ENCODE measurements at regions not wholly inside any gene's neighbourhood (a gene's known extent, or its start where the extent isn't known, plus 50 kb on each side); places are given as distances from the start of the nearest gene placed in this dataset.

- DNase-seq = no peak
- Histone ChIP-seq H3K9me3 (replicated peaks) (no peaks in the 10 kb centered on the region), H3K36me3 (no peaks in the 10 kb centered on the region), H3K4me1 (no peaks in the 10 kb centered on the region), H3K27me3 (ENCODE audit: low read depth) (no peaks in the 10 kb centered on the region), H3K27ac (replicated peaks) (no peak overlapping the region), H3K4me3 (no peak overlapping the region)
- no peak for TF ChIP-seq CTCF (IDR thresholded peaks at IDR 0.05; ENCODE audit: borderline replicate concordance)
- intact Hi-C loops (cut with micrococcal nuclease) = no loop called here
Measured at GRCh38 chr13:68214691-68215415, 984.7 kb upstream of the PCDH9 start.

GRCh38 chr13:68199271-68199670 is 969.1 kb upstream of the PCDH9 start:
- DNase-seq = no peak
- intact Hi-C loops (cut with micrococcal nuclease) = no loop called here
- no peaks in the 10 kb centered on the region for H3K27me3 ChIP-seq (ENCODE audit: low read depth)
- H3K4me1 ChIP-seq = no peaks in the 10 kb centered on the region
- no peak overlapping the region for H3K27ac ChIP-seq (replicated peaks)
- no peak overlapping the region for H3K4me3 ChIP-seq
- no peaks in the 10 kb centered on the region for H3K36me3 ChIP-seq
- no peak for TF ChIP-seq CTCF (IDR thresholded peaks at IDR 0.05; ENCODE audit: borderline replicate concordance)
- peaks cover 4% of the 10 kb centered on the region for H3K9me3 ChIP-seq (replicated peaks)

GRCh38 chr13:68190818-68191217 is 960.7 kb upstream of the PCDH9 start:
- H3K27me3 ChIP-seq (ENCODE audit: low read depth) = no peaks in the 10 kb centered on the region
- H3K9me3 ChIP-seq (replicated peaks) = no peaks in the 10 kb centered on the region
- intact Hi-C loops (cut with micrococcal nuclease) = no loop called here
- H3K4me1 ChIP-seq = no peaks in the 10 kb centered on the region
- H3K4me3 ChIP-seq = no peak overlapping the region
- H3K36me3 ChIP-seq = no peaks in the 10 kb centered on the region
- no peak overlapping the region for H3K27ac ChIP-seq (replicated peaks)
- TF ChIP-seq CTCF (IDR thresholded peaks at IDR 0.05; ENCODE audit: borderline replicate concordance) = no peak
- no peak for DNase-seq

- Histone ChIP-seq H3K27ac (replicated peaks) (no peak overlapping the region), H3K9me3 (replicated peaks) (no peaks in the 10 kb centered on the region), H3K4me3 (no peak overlapping the region), H3K27me3 (ENCODE audit: low read depth) (no peaks in the 10 kb centered on the region), H3K36me3 (no peaks in the 10 kb centered on the region), H3K4me1 (no peaks in the 10 kb centered on the region)
- intact Hi-C loops (cut with micrococcal nuclease) = no loop called here
- no peak for DNase-seq
- TF ChIP-seq CTCF (IDR thresholded peaks at IDR 0.05; ENCODE audit: borderline replicate concordance) = no peak
Measured at GRCh38 chr13:68185444-68186141, 955.5 kb upstream of the PCDH9 start.

- no peaks in the 10 kb centered on the region for H3K27me3 ChIP-seq (ENCODE audit: low read depth)
- H3K4me3 ChIP-seq = no peak overlapping the region
- H3K36me3 ChIP-seq = no peaks in the 10 kb centered on the region
- H3K4me1 ChIP-seq = no peaks in the 10 kb centered on the region
- H3K9me3 ChIP-seq (replicated peaks) = peaks cover 4% of the 10 kb centered on the region
- no peak overlapping the region for H3K27ac ChIP-seq (replicated peaks)
- no peak for TF ChIP-seq CTCF (IDR thresholded peaks at IDR 0.05; ENCODE audit: borderline replicate concordance)
- intact Hi-C loops (cut with micrococcal nuclease) = no loop called here
- no peak for DNase-seq
Measured at GRCh38 chr13:68176475-68176874, 946.3 kb upstream of the PCDH9 start.
